Type B pancreatic cell (in vitro differentiated cells): ENCODE measurements at regions not wholly inside any gene's neighbourhood (a gene's known extent, or its start where the extent isn't known, plus 50 kb on each side); places are given as distances from the start of the nearest gene placed in this dataset.

Experiments
- DNase-seq: peaks from one replicate; pipeline ENCODE4 v3.0.0; 2021; ENCODE audit warnings: mixed read lengths; ENCODE audit not compliant: unreplicated experiment; ENCODE audit errors: extremely low spot score
- H3K27ac Mint-ChIP-seq: 2 replicates; pipeline ENCODE4 v1.8.0; 2021; ENCODE audit warnings: mild to moderate bottlenecking, mixed read lengths
- H3K27me3 Mint-ChIP-seq: 2 replicates; pipeline ENCODE4 v1.8.0; 2021; ENCODE audit warnings: mixed read lengths
- H3K36me3 Mint-ChIP-seq: 2 replicates; pipeline ENCODE4 v1.8.0; 2021; ENCODE audit warnings: mixed read lengths
- H3K4me1 Mint-ChIP-seq: one replicate; pipeline ENCODE4 v1.8.0; 2021; ENCODE audit warnings: mixed read lengths; ENCODE audit not compliant: unreplicated experiment
- H3K4me3 Mint-ChIP-seq: 2 replicates; pipeline ENCODE4 v1.8.0; 2021; ENCODE audit warnings: mild to moderate bottlenecking, mixed read lengths
- H3K9me3 Mint-ChIP-seq: 2 replicates; pipeline ENCODE4 v1.8.0; 2021; ENCODE audit warnings: mixed read lengths
- CTCF ChIP-seq: fragments of 200-600 bp; sonication (generic); conservative IDR thresholded peaks from 2 replicates; pipeline ENCODE4 v1.5.0; 2021; ENCODE audit warnings: antibody characterized with exemption, mild to moderate bottlenecking

GRCh38 chr13:106232681-106233080 is 302.8 kb downstream of the EFNB2 start:
- no peak for DNase-seq
- TF ChIP-seq CTCF = no peak
- Mint-ChIP-seq H3K4me3 (no peak overlapping the region), H3K36me3 (no peaks in the 10 kb centered on the region), H3K27me3 (no peaks in the 10 kb centered on the region), H3K27ac (no peak overlapping the region), H3K9me3 (peaks cover 11% of the 10 kb centered on the region), H3K4me1 (peaks cover 6% of the 10 kb centered on the region)

- Mint-ChIP-seq H3K36me3 (no peaks in the 10 kb centered on the region), H3K27ac (no peak overlapping the region), H3K4me3 (no peak overlapping the region), H3K4me1 (no peaks in the 10 kb centered on the region), H3K9me3 (peaks cover 11% of the 10 kb centered on the region), H3K27me3 (no peaks in the 10 kb centered on the region)
- DNase-seq = no peak
- TF ChIP-seq CTCF = no peak
Observed at GRCh38 chr13:106230450-106230849, 305.0 kb downstream of the EFNB2 start.

GRCh38 chr13:106225126-106225525 is 310.3 kb downstream of the EFNB2 start:
- H3K4me1 Mint-ChIP-seq = peaks cover 4% of the 10 kb centered on the region
- H3K36me3 Mint-ChIP-seq = no peaks in the 10 kb centered on the region
- no peak for TF ChIP-seq CTCF
- H3K27me3 Mint-ChIP-seq = no peaks in the 10 kb centered on the region
- no peak for DNase-seq
- H3K9me3 Mint-ChIP-seq = no peaks in the 10 kb centered on the region
- no peak overlapping the region for H3K4me3 Mint-ChIP-seq
- H3K27ac Mint-ChIP-seq = no peak overlapping the region

GRCh38 chr13:106220211-106220610 is 315.3 kb downstream of the EFNB2 start:
- Mint-ChIP-seq H3K27me3 (no peaks in the 10 kb centered on the region), H3K9me3 (no peaks in the 10 kb centered on the region), H3K4me1 (peaks cover 4% of the 10 kb centered on the region), H3K36me3 (no peaks in the 10 kb centered on the region), H3K27ac (no peak overlapping the region), H3K4me3 (no peak overlapping the region)
- no peak for TF ChIP-seq CTCF
- no peak for DNase-seq

- DNase-seq = no peak
- no peak overlapping the region for H3K27ac Mint-ChIP-seq
- H3K27me3 Mint-ChIP-seq = no peaks in the 10 kb centered on the region
- peaks cover 6% of the 10 kb centered on the region for H3K4me1 Mint-ChIP-seq
- no peaks in the 10 kb centered on the region for H3K36me3 Mint-ChIP-seq
- no peak overlapping the region for H3K4me3 Mint-ChIP-seq
- H3K9me3 Mint-ChIP-seq = no peaks in the 10 kb centered on the region
- no peak for TF ChIP-seq CTCF
Observed at GRCh38 chr13:106213028-106213757, 322.3 kb downstream of the EFNB2 start.
